Vagina (tissue), 2 donors: ENCODE measurements at regions not wholly inside any gene's neighbourhood (a gene's known extent, or its start where the extent isn't known, plus 50 kb on each side); places are given as distances from the start of the nearest gene placed in this dataset.

Source experiments
- POLR2A ChIP-seq, 2 donors: fragments of 450-650 bp; IDR thresholded peaks; one replicate each; pipeline ENCODE4 v1.6.1; 2017; ENCODE audit warnings: antibody characterized with exemption in 2 of 2, mild to moderate bottlenecking in 2 of 2, moderate library complexity in 2 of 2
- TF ChIP-seq, protein P1 (sequence below), 3 experiments: fragments of 450-650 bp in 2 of 3; fragments of 200-600 bp in 1 of 3; sonication (generic) in 1 of 3; IDR thresholded peaks; one replicate each; pipeline ENCODE4 v1.5.1; 2017 to 2019; ENCODE audit warnings: antibody characterized with exemption in 3 of 3, mild to moderate bottlenecking in 2 of 3, moderate library complexity in 2 of 3

DNA sequence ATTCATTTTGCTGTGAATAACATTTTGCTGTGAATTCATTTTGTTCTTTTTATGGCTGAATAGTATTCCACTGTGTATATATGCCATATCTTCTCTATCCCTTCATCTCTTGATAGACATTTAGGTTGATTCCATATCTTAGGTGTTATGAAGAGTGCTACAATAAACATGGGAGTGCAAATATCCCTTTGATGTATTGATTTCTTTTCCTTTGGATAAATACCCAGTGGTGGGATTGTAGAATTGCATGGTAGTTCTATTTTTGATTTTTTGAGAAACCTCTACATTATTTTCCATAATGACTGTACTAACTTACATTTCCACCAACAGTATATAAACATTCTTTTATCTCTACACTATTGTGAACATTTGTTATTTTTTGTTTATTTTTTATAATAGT is 555.9 kb downstream of the PDHA2 start:
- no peak for TF ChIP-seq POLR2A (IDR thresholded peaks at IDR 0.05)
- TF ChIP-seq, protein P1, sequence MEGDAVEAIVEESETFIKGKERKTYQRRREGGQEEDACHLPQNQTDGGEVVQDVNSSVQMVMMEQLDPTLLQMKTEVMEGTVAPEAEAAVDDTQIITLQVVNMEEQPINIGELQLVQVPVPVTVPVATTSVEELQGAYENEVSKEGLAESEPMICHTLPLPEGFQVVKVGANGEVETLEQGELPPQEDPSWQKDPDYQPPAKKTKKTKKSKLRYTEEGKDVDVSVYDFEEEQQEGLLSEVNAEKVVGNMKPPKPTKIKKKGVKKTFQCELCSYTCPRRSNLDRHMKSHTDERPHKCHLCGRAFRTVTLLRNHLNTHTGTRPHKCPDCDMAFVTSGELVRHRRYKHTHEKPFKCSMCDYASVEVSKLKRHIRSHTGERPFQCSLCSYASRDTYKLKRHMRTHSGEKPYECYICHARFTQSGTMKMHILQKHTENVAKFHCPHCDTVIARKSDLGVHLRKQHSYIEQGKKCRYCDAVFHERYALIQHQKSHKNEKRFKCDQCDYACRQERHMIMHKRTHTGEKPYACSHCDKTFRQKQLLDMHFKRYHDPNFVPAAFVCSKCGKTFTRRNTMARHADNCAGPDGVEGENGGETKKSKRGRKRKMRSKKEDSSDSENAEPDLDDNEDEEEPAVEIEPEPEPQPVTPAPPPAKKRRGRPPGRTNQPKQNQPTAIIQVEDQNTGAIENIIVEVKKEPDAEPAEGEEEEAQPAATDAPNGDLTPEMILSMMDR (IDR thresholded peaks at IDR 0.05), result no peak
